CD4-positive, alpha-beta T cell (primary cell): ENCODE measurements at regions not wholly inside any gene's neighbourhood (a gene's known extent, or its start where the extent isn't known, plus 50 kb on each side); places are given as distances from the start of the nearest gene placed in this dataset.

Experiments used
- ATAC-seq: fragments of 200-7000 bp; cut with Tn5 transposase; one replicate; pipeline ENCODE4 v1.10.0; 2022; ENCODE audit warnings: mild to moderate bottlenecking; ENCODE audit not compliant: poor library complexity
- CTCF ChIA-PET: fragments of 350-600 bp; sonication (Branson Sonifier 250); formaldehyde crosslinking; loops from one replicate; lab custom pipeline; 2021; ENCODE audit warnings: antibody characterized with exemption, inconsistent platforms; lab: Charles Lee
- POLR2A ChIA-PET: fragments of 350-600 bp; sonication (Branson Sonifier 250); formaldehyde crosslinking; loops from one replicate; lab custom pipeline; 2021; ENCODE audit warnings: antibody characterized with exemption, inconsistent platforms; lab: Charles Lee
- DNase-seq, 14 experiments: peaks; one replicate each; pipeline ENCODE4 v3.0.0-alpha.2; 2013 to 2020; ENCODE audit warnings: mixed read lengths in 2 of 14
- H3K27ac ChIP-seq, 2 donors: one replicate each; pipeline versions ENCODE4 v1.5.1 to v1.7.0; 2013; ENCODE audit warnings: low read length in 2 of 2, low read depth in 1 of 2, mild to moderate bottlenecking in 1 of 2
- H3K27me3 ChIP-seq, 2 experiments: 1 replicate in 1 of 2; 2 replicates in 1 of 2; pipeline versions ENCODE4 v1.6.1 to v1.7.0; 2013; ENCODE audit warnings: low read length in 2 of 2, control low read depth in 1 of 2, mild to moderate bottlenecking in 1 of 2, moderate library complexity in 1 of 2; ENCODE audit not compliant: insufficient read depth in 2 of 2, control insufficient read depth in 1 of 2
- H3K36me3 ChIP-seq: one replicate; pipeline ENCODE4 v1.6.1; 2013; ENCODE audit warnings: low read length, control low read depth; ENCODE audit not compliant: insufficient read depth
- H3K4me1 ChIP-seq: one replicate; pipeline ENCODE4 v1.6.1; 2013; ENCODE audit warnings: low read length, control low read depth; ENCODE audit not compliant: insufficient read depth
- H3K4me3 ChIP-seq: one replicate; pipeline ENCODE4 v1.5.1; 2013; ENCODE audit warnings: mild to moderate bottlenecking, low read length, moderate library complexity
- H3K9me3 ChIP-seq, 2 experiments: 1 replicate in 1 of 2; 2 replicates in 1 of 2; pipeline versions ENCODE4 v1.6.1 to v1.7.0; 2013; ENCODE audit warnings: low read length in 2 of 2, mild to moderate bottlenecking in 2 of 2, control low read depth in 1 of 2, moderate library complexity in 1 of 2; ENCODE audit not compliant: control insufficient read depth in 1 of 2, insufficient read depth in 1 of 2
- H3K27ac Mint-ChIP-seq: one replicate; pipeline ENCODE4 v1.8.0; 2020; ENCODE audit warnings: mixed read lengths
- H3K27me3 Mint-ChIP-seq: one replicate; pipeline ENCODE4 v1.8.0; 2021; ENCODE audit warnings: mixed read lengths
- H3K36me3 Mint-ChIP-seq: one replicate; pipeline ENCODE4 v1.8.0; 2021; ENCODE audit warnings: low read depth, mixed read lengths
- H3K4me1 Mint-ChIP-seq: one replicate; pipeline ENCODE4 v1.8.0; 2021; ENCODE audit warnings: low read depth, mixed read lengths
- H3K4me3 Mint-ChIP-seq: one replicate; pipeline ENCODE4 v1.8.0; 2020; ENCODE audit warnings: mild to moderate bottlenecking, mixed read lengths
- H3K9me3 Mint-ChIP-seq: one replicate; pipeline ENCODE4 v1.8.0; 2020; ENCODE audit warnings: mixed read lengths
- CTCF ChIP-seq: fragments of 200-600 bp; IDR thresholded peaks from one replicate; pipeline ENCODE4 v1.8.0; 2022; ENCODE audit warnings: antibody characterized with exemption, mild to moderate bottlenecking
- intact Hi-C, 2 experiments: fragments of 100-400 bp; cut with DNase I in 1 of 2; cut with micrococcal nuclease in 1 of 2; formaldehyde crosslinking; loops; one replicate each; pipeline versions ENCODE4 v1.15.1 to v1.9.0; 2023 to 2025; cut with DNase I, micrococcal nuclease

DNA sequence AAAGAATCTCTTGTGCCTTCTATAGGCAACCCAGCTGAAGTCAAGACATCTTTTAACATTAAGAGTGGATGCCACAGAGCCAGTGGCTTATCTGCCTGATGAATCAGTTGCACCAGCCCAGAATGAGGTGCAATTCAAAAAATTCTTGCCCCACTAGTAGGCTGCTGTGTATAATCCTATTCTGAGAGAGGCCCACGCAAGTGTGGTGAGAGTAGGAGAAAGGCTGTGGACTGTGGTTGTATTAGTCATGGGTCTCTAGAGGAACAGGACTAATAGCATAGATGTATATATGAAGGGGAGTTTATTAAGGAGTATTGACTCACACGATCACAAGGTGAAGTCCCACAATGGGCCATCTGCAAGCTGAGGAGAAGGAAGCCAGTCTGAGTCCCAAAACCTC is 216.4 kb downstream of the LTN1 start:
- H3K36me3 ChIP-seq, result no peaks in the 10 kb centered on the region
- H3K9me3 ChIP-seq, result no peaks in the 10 kb centered on the region
- H3K27me3 Mint-ChIP-seq, result no peaks in the 10 kb centered on the region
- ATAC-seq (no peak), DNase-seq (no peak)
- intact Hi-C loops, result no loop called here
- no peaks in the 10 kb centered on the region for H3K27me3 ChIP-seq
- no peak overlapping the region for H3K4me3 ChIP-seq
- no peak overlapping the region for H3K27ac Mint-ChIP-seq
- H3K9me3 Mint-ChIP-seq, result no peaks in the 10 kb centered on the region
- CTCF ChIA-PET, result no interaction called here
- no peaks in the 10 kb centered on the region for H3K4me1 ChIP-seq
- peaks cover 19% of the 10 kb centered on the region for H3K36me3 Mint-ChIP-seq
- H3K4me3 Mint-ChIP-seq, result no peak overlapping the region
- no peak for TF ChIP-seq CTCF
- H3K27ac ChIP-seq, result no peak overlapping the region
- no peaks in the 10 kb centered on the region for H3K4me1 Mint-ChIP-seq
- POLR2A ChIA-PET, result no interaction called here

GRCh38 chr21:28775071-28775470 is 217.6 kb downstream of the LTN1 start:
- no peaks in the 10 kb centered on the region for H3K4me1 ChIP-seq
- Mint-ChIP-seq H3K4me1 (no peaks in the 10 kb centered on the region), H3K27ac (no peak overlapping the region), H3K27me3 (no peaks in the 10 kb centered on the region), H3K36me3 (peaks cover 30% of the 10 kb centered on the region), H3K9me3 (no peaks in the 10 kb centered on the region), H3K4me3 (no peak overlapping the region)
- DNase-seq, result no peak
- H3K27me3 ChIP-seq, result no peaks in the 10 kb centered on the region
- intact Hi-C loops, result no loop called here
- no peaks in the 10 kb centered on the region for H3K36me3 ChIP-seq
- ChIA-PET POLR2A (no interaction called here), CTCF (no interaction called here)
- ATAC-seq, result no peak
- no peak for TF ChIP-seq CTCF
- H3K9me3 ChIP-seq, result no peaks in the 10 kb centered on the region
- H3K27ac ChIP-seq, result no peak overlapping the region
- H3K4me3 ChIP-seq, result no peak overlapping the region

- ChIA-PET POLR2A (no interaction called here), CTCF (no interaction called here)
- H3K9me3 Mint-ChIP-seq, result no peaks in the 10 kb centered on the region
- intact Hi-C loops, result no loop called here
- no peaks in the 10 kb centered on the region for H3K4me1 Mint-ChIP-seq
- no peaks in the 10 kb centered on the region for H3K36me3 ChIP-seq
- H3K4me3 ChIP-seq, result no peak overlapping the region
- no peak overlapping the region for H3K27ac Mint-ChIP-seq
- H3K27me3 Mint-ChIP-seq, result no peaks in the 10 kb centered on the region
- no peak for DNase-seq
- H3K27ac ChIP-seq, result no peak overlapping the region
- H3K9me3 ChIP-seq, result no peaks in the 10 kb centered on the region
- no peaks in the 10 kb centered on the region for H3K27me3 ChIP-seq
- no peak for ATAC-seq
- H3K36me3 Mint-ChIP-seq, result peaks cover 31% of the 10 kb centered on the region
- no peaks in the 10 kb centered on the region for H3K4me1 ChIP-seq
- TF ChIP-seq CTCF, result no peak
- H3K4me3 Mint-ChIP-seq, result no peak overlapping the region
These were observed 219.6 kb downstream of the LTN1 start for GRCh38 chr21:28773036-28773435.
